ENCODE measurements at regions not wholly inside any gene's neighbourhood (a gene's known extent, or its start where the extent isn't known, plus 50 kb on each side); places are given as distances from the start of the nearest gene placed in this dataset.

DNA sequence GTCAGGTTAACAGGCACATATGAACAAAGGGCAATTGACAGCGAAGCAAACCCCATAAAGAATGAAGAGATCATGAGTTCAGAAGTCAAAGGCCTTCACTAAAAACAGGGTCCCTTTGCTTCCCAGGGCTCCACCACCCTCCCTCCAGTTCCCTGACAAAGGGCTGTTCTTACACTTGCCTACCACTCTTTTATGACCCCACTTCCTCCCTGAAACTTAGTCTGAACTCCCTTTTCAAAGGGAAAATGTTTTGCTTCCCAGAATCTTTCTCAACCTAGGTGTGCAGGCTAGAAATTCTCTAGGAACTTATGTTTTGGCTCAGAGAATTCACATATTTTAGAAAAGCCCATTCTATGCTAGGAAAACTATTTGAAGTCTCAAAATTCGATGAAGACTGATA is 86.0 kb upstream of the ITGA4 start:
- TF ChIP-seq, protein P1, sequence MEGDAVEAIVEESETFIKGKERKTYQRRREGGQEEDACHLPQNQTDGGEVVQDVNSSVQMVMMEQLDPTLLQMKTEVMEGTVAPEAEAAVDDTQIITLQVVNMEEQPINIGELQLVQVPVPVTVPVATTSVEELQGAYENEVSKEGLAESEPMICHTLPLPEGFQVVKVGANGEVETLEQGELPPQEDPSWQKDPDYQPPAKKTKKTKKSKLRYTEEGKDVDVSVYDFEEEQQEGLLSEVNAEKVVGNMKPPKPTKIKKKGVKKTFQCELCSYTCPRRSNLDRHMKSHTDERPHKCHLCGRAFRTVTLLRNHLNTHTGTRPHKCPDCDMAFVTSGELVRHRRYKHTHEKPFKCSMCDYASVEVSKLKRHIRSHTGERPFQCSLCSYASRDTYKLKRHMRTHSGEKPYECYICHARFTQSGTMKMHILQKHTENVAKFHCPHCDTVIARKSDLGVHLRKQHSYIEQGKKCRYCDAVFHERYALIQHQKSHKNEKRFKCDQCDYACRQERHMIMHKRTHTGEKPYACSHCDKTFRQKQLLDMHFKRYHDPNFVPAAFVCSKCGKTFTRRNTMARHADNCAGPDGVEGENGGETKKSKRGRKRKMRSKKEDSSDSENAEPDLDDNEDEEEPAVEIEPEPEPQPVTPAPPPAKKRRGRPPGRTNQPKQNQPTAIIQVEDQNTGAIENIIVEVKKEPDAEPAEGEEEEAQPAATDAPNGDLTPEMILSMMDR (IDR thresholded peaks at IDR 0.05): no peak
- TF ChIP-seq EP300 (IDR thresholded peaks at IDR 0.05) (no peak), POLR2AphosphoS5 (IDR thresholded peaks at IDR 0.05) (no peak), POLR2A (IDR thresholded peaks at IDR 0.05) (no peak)

All from stomach (tissue), 4 donors.